ENCODE measurements at regions not wholly inside any gene's neighbourhood (a gene's known extent, or its start where the extent isn't known, plus 50 kb on each side); places are given as distances from the start of the nearest gene placed in this dataset.

- no TSS peak for BruUV-seq (replicated peaks)
- Histone ChIP-seq H4K20me1 (ENCODE audit: low read length) (no peaks in the 10 kb centered on the region), H3K36me3 (ENCODE audit: low read depth, low read length) (0 out of 2 replicates have a peak, but pooled peaks cover 3% of the 10 kb centered on the region), H3K4me3 (ENCODE audit: low read length) (no peak overlapping the region), H3K9ac (ENCODE audit: low read length) (no peak overlapping the region), H3K27me3 (ENCODE audit: low read length) (no peaks in the 10 kb centered on the region), H3K4me2 (ENCODE audit: low read length) (no peak overlapping the region), H3K4me1 (ENCODE audit: insufficient read depth, low read length) (no peaks in the 10 kb centered on the region), H3F3A (ENCODE audit: low read length, unreplicated experiment) (no peaks in the 10 kb centered on the region), H3K79me2 (ENCODE audit: low read length) (no peaks in the 10 kb centered on the region), H3K9me2 (replicated peaks; ENCODE audit: low read length) (no peaks in the 10 kb centered on the region), H3K27ac (ENCODE audit: low read length) (no peak overlapping the region), H2AFZ (ENCODE audit: low read length) (no peak overlapping the region), H3K9me3 (ENCODE audit: low read length) (peaks cover 12% of the 10 kb centered on the region)
- ChIA-PET POLR2A (ENCODE audit: unreplicated experiment) (no interaction called here), CTCF (no interaction called here)
- intact Hi-C loops (cut with micrococcal nuclease), result no loop called here
- DNase-seq (no peak), ATAC-seq (no peak)
- TF ChIP-seq EZH2phosphoT487 (IDR thresholded peaks at IDR 0.05; ENCODE audit: borderline replicate concordance, low read length) (no peak), EZH2 (IDR thresholded peaks at IDR 0.05; ENCODE audit: low read length, unreplicated experiment) (no peak), CTCF (conservative IDR thresholded peaks at IDR 0.05; ENCODE audit: low read depth, low read length) (no peak)
These were observed 53.0 kb upstream of the DNAH5 start for GRCh38 chr5:13997514-13997913.

- peaks cover 2% of the 10 kb centered on the region for H3K4me1 ChIP-seq (ENCODE audit: insufficient read depth, low read length)
- no peaks in the 10 kb centered on the region for H3K27me3 ChIP-seq (ENCODE audit: low read length)
- no peak for DNase-seq
- POLR2A ChIA-PET (ENCODE audit: unreplicated experiment), result interaction anchor here (0.6 kb wide), 1 partner anchor 16 kb away, joined by 3 read pairs; no protein-coding TSS in a partner anchor
- TF ChIP-seq EZH2 (IDR thresholded peaks at IDR 0.05; ENCODE audit: low read length, unreplicated experiment), result no peak
- no peak for TF ChIP-seq CTCF (conservative IDR thresholded peaks at IDR 0.05; ENCODE audit: low read depth, low read length)
- TF ChIP-seq EZH2phosphoT487 (IDR thresholded peaks at IDR 0.05; ENCODE audit: borderline replicate concordance, low read length), result no peak
- H3K36me3 ChIP-seq (ENCODE audit: low read depth, low read length), result 0 out of 2 replicates have a peak, but pooled peaks cover 3% of the 10 kb centered on the region
- H2AFZ ChIP-seq (ENCODE audit: low read length), result no peak overlapping the region
- intact Hi-C loops (cut with micrococcal nuclease), result no loop called here
- CTCF ChIA-PET, result no interaction called here
- BruUV-seq (replicated peaks), result no TSS peak
- ATAC-seq, result no peak
- no peak overlapping the region for H3K4me3 ChIP-seq (ENCODE audit: low read length)
- no peak overlapping the region for H3K9ac ChIP-seq (ENCODE audit: low read length)
- H3K9me2 ChIP-seq (replicated peaks; ENCODE audit: low read length), result no peaks in the 10 kb centered on the region
- peaks cover 5% of the 10 kb centered on the region for H3K79me2 ChIP-seq (ENCODE audit: low read length)
- no peak overlapping the region for H3K27ac ChIP-seq (ENCODE audit: low read length)
- H3K9me3 ChIP-seq (ENCODE audit: low read length), result peaks cover 12% of the 10 kb centered on the region
- H3F3A ChIP-seq (ENCODE audit: low read length, unreplicated experiment), result no peaks in the 10 kb centered on the region
- no peaks in the 10 kb centered on the region for H4K20me1 ChIP-seq (ENCODE audit: low read length)
- H3K4me2 ChIP-seq (ENCODE audit: low read length), result no peak overlapping the region
These were observed 50.2 kb upstream of the DNAH5 start for GRCh38 chr5:13994621-13995253.

Data from PC-3 (cell line).